Skeletal muscle cell (primary cell): ENCODE measurements at regions not wholly inside any gene's neighbourhood (a gene's known extent, or its start where the extent isn't known, plus 50 kb on each side); places are given as distances from the start of the nearest gene placed in this dataset.
A peak's percentile ranks its signal among the peaks of the same experiment; 100 is the strongest.

ENCODE experiments used
- DNase-seq: peaks from one replicate; pipeline ENCODE4 v3.0.0-alpha.2; 2010; ENCODE audit warnings: low read depth
- H3K4me3 ChIP-seq: 2 replicates; pipeline ENCODE4 v1.5.1; 2011; ENCODE audit warnings: low read depth, mild to moderate bottlenecking, control low read depth, low read length, moderate library complexity

DNA sequence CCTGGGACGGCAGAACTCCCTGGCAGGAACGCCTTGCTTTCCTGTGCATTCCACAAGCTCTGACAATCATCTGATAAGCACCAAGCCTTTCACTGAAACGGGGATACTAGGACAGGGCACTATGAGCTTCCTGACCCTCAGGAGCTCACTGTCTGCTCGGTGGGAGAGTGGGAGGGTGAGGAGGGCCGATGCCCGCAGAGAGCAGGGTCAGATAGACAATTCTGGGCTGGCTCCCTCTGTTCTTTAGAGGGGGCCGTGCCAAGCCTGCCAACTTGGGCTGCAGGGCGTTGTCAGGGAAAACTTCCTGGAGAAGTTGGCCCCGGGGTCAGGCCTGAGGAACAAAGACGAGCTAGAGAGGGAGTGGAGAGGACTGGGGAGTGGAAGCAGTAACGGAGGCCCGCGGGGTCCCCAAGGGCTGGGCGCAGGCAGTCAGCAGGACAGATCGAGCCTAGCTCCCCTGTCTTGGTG, 82.0 kb downstream of the CTAGE1 start:
- no peak overlapping the region for H3K4me3 ChIP-seq
- DNase-seq, result no peak

DNA sequence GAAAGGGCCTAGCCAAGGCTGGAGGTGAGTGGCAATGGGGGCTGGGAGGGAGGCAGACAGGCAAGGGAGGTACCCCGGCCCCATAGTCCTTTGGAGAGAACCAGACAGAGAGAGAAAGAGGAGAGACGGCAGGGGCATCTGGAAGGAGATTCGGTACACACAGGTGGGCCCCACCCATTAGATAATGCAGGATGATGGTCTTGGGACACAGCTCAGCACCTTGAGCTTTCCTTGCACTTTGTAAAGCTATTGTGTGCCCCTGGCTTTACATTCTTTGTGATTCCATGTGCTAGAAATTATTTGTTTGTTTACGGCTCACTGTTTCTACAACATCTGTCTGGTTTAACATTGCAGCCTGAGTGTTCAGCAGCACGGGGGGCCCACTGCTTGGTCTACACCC, 83.1 kb downstream of the CTAGE1 start:
- DNase-seq, result no peak
- H3K4me3 ChIP-seq, result no peak overlapping the region

DNA sequence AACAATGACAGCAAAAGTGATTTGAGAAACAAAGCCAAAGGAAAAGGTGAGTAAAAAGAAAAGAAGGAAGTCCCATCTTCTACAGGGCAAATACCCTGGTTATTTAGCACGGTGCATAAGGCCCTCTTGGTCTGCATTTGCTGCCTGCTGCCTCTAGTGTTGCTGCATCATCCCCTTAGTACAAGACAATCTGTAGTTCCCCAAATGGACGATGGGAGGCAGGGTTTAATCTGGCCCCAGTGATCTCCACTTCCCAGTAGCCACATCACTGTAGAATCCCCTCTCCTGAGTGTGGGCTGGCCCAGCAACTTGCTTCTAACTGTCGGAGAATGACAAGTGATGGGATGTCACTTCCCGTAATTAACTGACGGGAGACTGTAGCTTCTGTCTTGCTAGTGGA, 85.1 kb downstream of the CTAGE1 start:
- DNase-seq, result no peak
- H3K4me3 ChIP-seq, result no peak overlapping the region

DNA sequence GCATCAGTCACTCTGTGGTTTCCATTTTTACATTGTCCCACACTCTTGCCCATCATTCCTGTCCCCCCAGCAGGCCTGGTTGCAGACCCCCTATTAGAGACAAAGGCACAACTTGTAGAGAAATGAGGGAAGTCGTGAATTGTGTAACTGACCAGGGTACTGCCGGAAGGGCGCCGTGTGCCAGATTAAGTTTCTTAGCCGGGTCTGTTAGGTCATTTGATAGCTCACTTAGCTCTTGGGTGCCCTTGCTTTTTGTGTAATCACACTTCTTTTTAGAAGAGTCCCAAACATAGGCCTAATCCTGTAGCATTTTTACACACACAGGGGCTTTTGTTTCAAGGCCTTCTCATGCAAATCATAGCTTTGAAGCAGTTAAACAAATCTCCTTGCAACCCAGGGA, 87.2 kb downstream of the CTAGE1 start:
- no peak overlapping the region for H3K4me3 ChIP-seq
- DNase-seq, result no peak

DNA sequence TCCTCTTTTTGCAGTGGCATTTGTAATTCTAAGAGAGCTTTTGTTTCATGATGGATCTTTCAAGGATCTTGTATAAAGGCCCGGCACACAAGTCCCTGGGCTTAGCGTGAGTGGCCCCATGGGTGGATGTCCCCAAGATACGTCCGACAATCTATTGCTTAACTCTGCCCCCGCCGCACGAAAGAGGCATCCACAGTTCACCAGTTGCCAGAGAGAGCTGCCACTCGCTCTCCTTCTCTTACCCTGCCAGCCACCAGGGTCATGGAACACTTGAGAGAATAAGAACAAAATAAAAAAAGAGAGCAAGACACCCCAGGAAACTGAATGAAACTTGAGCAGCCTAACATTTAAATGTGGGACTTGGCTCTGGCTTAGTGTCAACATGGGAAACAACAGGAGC, 92.3 kb downstream of the CTAGE1 start:
- H3K4me3 ChIP-seq, result no peak overlapping the region
- no peak for DNase-seq

DNA sequence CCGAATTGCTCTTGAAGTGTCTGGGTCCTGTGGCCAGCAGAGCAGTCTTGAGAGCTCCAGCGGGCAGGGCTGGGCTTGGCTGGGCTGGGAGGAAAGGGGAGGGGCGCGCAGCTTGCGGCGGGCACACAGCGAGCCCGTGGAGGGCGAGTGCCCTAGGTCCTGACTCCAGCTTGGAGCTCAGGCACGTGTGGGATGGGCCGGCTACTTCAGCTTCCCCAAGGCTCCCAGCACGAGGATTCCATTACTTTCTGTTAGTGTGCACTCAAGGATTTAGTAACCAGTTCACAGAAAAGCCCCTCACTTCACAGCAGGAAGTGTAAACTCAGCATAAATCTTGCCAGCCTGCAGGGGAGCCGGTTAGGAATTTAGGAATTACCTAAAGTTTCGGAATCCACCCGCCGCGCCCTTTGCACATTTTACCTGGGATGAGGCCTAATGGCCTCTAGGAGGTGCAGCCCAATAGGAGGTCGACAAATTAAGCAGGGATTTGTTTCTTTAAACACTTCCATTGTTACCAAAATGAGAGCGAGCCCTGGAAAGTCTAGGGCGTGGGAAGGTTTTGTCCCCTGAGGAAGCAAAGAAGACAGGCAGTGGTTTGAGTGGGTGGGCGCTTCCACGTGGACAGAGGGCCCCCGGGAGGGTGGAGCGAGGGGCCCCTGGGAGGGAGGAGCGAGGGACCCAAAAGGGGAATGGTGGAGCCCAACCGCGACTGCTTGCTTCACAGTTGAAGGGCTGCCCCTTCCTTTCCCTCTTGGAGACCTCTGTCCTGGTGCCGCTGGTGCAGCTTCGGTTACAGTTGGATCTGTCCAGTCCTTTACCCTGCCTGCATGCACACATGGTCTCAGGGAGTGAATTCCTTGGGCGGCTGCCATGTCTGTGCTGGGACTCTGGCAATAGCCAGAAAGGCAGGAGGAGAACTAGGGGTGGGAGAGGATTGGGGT, 93.3 kb downstream of the CTAGE1 start:
- peak overlapping the region; percentile 23 for H3K4me3 ChIP-seq

DNA sequence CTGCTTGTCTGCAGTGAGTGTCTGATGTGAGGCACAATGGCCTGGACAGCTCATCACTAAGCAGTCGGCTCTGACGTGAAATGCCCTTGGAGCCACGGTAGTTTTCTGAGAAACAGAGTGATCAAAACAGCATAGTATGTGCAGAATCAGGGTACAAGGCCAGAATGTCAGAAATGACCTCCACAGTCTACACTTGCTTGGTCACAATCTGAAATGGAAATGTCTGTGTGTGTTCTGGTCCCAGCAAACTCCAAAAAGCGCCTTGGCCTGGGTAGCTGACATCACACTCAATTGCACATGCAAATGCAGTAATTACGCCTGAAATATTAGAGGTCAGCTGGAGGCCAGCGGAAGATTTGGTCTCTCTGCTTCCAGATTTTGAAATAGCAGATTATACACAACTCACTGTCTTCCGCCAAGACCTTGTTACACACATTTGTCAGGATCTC, 95.4 kb downstream of the CTAGE1 start:
- no peak overlapping the region for H3K4me3 ChIP-seq
- no peak for DNase-seq

More for the DNA sequence above, 93.3 kb downstream of the CTAGE1 start:
- DNase-seq, result no peak

DNA sequence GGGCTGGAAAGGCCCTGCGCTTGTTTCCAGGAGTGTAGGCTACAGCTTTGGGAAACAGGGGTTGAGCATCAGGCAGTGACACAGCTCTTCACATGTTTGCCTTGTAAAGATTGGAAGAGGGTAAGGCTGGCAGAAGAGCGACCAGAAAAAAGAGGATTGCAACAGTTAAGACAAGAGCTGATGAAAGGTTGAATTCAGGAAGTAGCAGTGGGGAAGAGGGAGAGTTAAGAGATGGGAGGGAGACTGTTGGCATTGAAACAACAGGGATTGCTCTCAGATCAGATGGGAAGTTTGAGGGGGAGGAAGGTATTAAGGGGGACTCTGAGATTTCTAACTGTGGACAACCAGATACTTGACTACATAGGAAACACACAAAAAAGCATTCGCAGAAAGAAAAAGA, 96.9 kb downstream of the CTAGE1 start:
- H3K4me3 ChIP-seq, result no peak overlapping the region
- no peak for DNase-seq

DNA sequence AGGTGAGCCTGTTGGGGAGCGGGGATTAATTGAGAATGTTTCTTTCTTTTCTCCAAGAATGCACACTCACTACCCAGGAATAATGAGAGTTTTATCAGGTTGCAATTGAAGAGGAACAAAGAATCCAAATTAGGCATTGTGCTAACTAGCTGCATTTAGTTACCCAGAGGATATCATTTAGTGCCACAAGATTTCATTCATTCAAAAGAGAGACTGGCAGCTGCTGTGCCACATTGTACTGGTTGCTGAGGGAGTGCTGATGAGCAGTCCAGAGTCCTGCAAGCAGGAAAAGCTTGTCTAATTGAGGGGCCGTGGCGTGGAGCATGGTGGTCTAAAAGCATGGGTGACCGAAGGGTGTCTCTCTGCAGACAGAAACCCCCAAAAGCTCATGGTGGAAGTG, 97.6 kb downstream of the CTAGE1 start:
- no peak overlapping the region for H3K4me3 ChIP-seq
- no peak for DNase-seq

DNA sequence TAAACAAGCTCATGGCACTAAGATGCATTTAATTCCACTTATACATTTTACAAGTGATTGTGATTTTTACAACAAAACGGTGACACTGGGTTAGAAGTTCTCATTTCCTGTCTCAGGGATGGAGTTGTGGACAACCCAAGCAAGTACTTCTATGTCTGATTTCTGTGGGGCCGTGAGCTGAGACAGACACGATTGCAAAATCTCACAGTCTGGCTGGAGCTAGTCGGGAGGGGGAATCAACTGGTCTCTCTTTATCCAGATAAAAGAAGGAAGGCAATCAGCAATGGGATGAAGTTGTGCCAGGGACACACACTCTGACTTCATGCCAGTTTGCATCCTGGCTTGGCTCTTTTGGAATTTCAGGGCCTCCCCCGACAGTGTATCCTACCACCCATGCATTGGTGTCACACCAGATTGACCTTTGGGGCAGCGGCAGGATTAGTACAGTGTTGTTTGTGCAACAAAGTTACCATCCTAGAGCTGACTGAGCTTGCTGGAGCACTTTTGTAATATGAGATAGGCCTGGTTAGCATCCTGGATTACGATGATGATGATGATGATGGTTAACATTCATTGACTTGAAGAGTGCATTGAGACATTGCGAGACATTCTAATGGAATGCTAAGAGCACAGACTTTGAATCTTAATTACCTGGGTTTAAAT, 98.8 kb downstream of the CTAGE1 start:
- DNase-seq, result peak; percentile 47
- H3K4me3 ChIP-seq, result no peak overlapping the region

DNA sequence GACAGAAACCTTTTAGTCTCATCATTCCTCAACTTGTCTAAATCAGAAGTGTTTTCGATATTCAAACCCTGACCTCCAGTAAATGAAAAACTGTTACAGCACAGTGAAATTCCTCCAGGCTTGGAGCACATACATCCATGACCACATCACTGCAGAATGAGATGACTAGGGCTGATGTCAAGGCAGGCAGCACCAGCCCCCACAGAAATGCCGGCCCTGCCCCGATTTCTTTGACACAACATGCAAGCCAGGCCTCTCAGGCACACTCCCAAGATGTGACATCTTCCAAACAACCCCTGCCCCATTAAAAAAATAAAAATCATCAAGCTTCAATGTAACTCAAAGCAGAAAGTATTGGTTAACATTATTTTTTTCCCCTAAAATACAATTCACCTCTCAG, 103.3 kb downstream of the CTAGE1 start:
- DNase-seq, result peak; percentile 93
- no peak overlapping the region for H3K4me3 ChIP-seq

DNA sequence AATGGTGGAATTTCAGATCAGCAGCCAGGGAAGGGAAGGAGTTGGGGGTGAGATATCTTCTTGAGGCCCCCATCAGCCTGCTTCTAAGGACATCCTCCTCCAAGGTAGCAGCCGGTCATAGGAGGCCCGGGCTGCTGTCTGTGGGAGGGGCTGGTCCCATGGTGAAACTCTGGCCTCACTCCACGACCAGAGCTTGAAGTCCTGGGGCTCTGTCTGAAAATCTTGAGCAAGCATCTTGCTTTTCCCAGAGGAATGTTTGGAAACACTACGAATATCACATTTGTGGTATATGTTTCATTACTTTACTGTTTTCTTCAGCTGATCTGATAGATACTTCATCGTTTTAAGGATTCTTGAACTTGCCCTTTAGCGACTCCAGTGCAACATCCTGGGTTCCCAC, 103.7 kb downstream of the CTAGE1 start:
- DNase-seq, result peak; percentile 69
- no peak overlapping the region for H3K4me3 ChIP-seq

DNA sequence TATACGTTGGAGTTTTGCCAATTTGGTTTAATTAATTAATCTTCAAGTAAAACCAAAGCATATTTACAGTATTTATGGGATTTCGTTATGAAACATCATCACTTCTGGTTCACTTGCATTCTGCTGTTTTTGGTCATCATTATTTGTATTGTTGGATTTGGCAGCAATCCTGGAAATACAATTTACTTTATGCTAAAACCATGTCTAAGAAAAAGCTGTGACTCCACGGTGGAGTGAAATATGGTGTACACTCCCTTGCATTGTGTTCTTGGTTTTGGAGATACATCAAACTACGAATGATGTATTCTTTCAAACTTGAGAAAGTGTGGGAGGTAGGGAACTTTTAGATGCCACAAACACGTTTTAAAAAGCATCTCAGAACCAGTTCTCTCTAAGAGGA, 106.4 kb downstream of the CTAGE1 start:
- H3K4me3 ChIP-seq, result no peak overlapping the region
- DNase-seq, result peak; percentile 66

DNA sequence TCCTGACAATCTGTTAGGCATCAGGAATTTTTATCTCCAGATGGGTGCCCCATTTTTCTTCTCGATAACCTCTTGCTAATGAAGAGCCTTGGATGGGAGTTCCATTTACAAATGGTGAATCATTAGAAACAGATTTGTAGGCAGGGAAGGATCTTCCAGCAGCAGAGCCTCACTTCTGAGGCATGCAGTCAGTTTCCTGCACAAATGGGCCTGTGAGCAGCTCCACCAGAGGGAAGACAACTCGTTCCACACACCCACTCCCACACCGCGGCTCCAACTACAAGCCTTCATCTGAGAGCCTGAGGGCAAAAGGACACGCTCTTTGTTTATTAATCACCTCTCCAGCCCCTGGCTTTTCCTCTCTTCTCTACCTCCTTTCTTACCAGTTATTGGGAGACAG, 108.5 kb downstream of the CTAGE1 start:
- H3K4me3 ChIP-seq, result no peak overlapping the region
- peak; percentile 41 for DNase-seq

DNA sequence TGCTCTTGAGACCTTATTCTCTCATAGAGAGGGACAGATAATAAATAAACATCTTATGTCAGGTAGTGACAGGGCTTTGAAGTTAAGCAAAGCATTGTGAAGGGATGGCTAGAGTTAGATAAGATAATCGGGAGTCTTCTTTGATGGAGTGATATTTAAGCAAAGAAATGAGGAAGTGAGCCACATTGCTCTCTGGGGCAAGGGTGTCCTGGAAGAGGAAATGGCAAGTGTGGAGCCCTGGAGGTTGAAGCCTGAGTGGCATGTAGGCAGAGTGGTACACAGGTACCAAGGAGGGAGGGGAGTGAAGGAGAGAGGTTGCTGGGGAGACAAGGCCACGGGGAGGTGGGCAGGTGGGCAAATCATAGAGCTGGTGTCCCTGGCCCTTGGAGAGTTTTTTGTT, 110.2 kb downstream of the CTAGE1 start:
- no peak overlapping the region for H3K4me3 ChIP-seq
- DNase-seq, result no peak

DNA sequence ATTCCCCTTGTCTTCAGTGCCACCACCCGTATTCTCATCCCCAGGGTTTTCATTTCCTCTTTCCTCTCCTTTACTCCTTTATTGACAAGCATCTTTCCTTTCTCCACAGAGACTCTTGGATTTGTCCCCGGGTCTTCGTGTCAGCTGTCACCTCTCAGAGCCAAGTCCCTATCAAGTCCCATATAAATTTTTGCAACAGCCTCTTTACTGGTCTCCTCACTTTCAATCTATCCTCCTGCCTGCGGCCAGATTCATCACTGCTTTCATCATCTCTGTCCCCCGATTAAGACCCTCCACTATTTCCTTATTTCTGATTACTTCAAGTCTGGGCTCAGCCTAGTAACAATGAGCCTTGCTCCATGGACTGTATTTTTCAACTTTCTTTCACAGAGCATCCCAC, 113.8 kb downstream of the CTAGE1 start:
- H3K4me3 ChIP-seq, result no peak overlapping the region
- DNase-seq, result no peak

DNA sequence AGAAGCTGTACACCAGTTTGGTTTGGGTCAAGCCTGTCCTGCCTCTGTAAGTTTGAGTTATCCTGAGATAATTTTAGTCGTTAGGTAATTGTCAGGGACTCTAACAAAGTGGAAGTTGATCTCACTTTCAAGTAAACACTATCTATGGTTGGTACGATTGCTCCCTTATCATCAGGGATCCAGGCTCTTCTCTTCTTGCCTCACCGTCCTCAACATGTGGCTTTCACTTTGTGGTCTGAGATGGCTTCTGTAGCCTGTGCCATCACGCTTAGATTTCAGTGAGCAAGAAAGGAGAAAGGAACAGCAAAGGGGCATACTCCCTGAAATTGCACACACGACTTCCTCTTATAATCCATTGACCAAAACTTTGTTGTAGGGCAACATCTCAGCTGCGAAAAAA, 115.6 kb downstream of the CTAGE1 start:
- no peak overlapping the region for H3K4me3 ChIP-seq
- DNase-seq, result no peak

DNA sequence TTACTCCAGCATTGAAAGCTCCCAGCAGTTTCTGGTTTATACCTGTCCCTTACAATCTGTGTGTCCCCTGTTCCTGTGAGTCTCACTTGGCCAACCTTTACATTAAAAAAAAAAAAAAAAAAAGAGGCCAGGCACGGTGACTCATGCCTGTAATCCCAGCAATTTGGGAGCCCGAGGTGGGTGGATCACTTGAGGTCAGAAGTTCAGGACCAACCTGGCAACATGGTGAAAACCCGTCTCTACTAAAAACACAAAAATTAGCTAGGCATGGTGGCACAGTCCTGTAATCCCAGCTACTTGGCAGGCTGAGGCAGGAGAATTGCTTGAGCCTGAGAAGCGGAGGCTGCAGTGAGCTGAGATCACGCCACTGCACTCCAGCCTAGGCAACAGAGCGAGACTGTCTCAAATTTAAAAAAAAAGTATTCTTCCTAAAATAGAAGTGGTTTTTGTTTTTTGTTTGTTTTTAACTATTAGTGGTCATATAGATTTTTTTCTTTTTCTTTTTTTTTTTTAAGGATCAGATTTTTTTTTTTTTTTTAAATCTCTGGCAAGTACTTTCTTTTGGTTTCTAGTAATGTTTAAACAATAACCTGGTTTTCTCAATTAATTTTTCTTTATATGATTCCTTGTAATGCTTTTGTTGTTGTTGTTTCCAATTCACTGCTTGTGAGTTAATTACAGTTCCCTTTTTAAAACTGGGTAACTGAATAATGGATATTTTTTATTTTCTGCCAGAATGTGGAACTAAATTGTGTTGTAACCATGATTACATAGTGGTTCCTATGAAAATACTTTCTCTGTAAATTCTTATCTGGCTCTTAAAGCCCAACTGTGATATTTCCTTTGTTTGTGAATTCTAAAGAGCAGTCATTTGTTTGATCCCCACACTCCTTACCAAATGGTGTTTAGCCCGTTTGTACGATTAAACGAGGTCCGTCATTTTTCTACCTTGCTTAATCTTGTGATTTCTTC, 116.8 kb downstream of the CTAGE1 start:
- no peak overlapping the region for H3K4me3 ChIP-seq
- no peak for DNase-seq

DNA sequence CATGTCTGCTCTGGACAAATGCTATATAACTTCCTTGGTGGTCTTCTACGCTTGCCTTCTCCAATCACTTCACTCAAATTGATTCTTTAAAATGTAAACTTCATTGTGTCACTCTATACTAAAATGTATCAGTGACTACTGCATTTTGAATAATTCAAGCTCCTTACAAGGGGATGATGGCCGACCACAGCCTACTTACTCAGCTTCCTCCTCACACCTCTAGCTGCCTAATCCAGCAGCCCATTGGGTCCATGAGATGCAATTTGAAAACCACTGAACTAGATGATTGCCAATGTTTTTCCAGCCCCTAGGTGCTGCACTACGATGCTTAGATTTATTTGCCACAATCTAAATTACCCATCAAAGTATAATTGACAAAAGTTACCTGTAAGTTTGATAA, 120.7 kb downstream of the CTAGE1 start:
- DNase-seq, result no peak
- no peak overlapping the region for H3K4me3 ChIP-seq

DNA sequence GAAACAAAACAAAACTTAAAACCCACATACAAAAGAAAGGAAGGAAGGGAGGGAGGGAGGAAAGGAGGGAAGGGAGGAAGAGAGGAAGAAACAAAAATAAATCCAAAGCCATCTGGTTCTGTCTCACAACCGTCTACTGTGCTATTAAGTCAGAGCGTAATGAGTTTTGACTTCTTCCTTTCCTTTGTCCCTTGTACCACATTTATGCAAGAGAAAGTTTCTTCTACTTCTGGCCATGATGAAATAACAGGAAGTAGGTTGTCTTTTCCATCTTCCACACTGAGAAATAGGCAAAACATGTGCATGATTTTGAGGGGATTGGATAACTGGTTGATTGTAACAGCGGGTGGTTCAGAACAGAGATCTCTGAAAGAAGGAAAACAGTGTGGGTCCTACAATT, 121.4 kb downstream of the CTAGE1 start:
- no peak overlapping the region for H3K4me3 ChIP-seq
- no peak for DNase-seq
